IMR-90 (cell line): ENCODE measurements at regions not wholly inside any gene's neighbourhood (a gene's known extent, or its start where the extent isn't known, plus 50 kb on each side); places are given as distances from the start of the nearest gene placed in this dataset.

Experiments
- ATAC-seq: fragments of 200-7000 bp; cut with Tn5 transposase; 2 replicates; pipeline ENCODE4 v1.9.1; 2020; ENCODE audit warnings: low read depth, mild to moderate bottlenecking, moderate library complexity
- BruUV-seq: library from RNA; stranded (reverse); fragments of 400-500 nt; replicated peaks from 2 replicates; lab custom pipeline; 2021; lab: Mats Ljungman, UMichigan
- CTCF ChIA-PET: fragments of 300-600 bp; formaldehyde crosslinking; extraction: SDS; loops from one replicate; lab custom pipeline; 2021; ENCODE audit warnings: antibody characterized with exemption; lab: Yijun Ruan, JAX
- POLR2A ChIA-PET: fragments of 300-600 bp; sonication (Branson Sonifier 250); formaldehyde crosslinking; loops from one replicate; lab custom pipeline; 2022; ENCODE audit warnings: antibody characterized with exemption; ENCODE audit not compliant: unreplicated experiment; lab: Charles Lee
- DNase-seq: peaks from one replicate; pipeline ENCODE4 v3.0.0; 2013
- H2AFZ ChIP-seq: replicated peaks from 2 replicates; pipeline ENCODE3; 2013; ENCODE audit warnings: low read length, mild to moderate bottlenecking; ENCODE audit not compliant: poor library complexity
- H2AK5ac ChIP-seq: 2 replicates; pipeline ENCODE4 v1.6.1; 2013; ENCODE audit warnings: low read depth, low read length, inconsistent platforms
- H2AK9ac ChIP-seq: replicated peaks from 2 replicates; pipeline ENCODE3; 2013; ENCODE audit warnings: mild to moderate bottlenecking, low read depth, low read length, moderate library complexity; ENCODE audit not compliant: poor library complexity
- H2BK120ac ChIP-seq: 2 replicates; pipeline ENCODE4 v1.6.1; 2013; ENCODE audit warnings: low read depth, low read length, inconsistent platforms
- H2BK15ac ChIP-seq: 3 replicates; pipeline ENCODE4 v1.6.1; 2013; ENCODE audit warnings: low read depth, low read length, inconsistent platforms
- H2BK20ac ChIP-seq: 2 replicates; pipeline ENCODE4 v1.6.1; 2013; ENCODE audit warnings: low read depth, mild to moderate bottlenecking, inconsistent platforms, low read length, moderate library complexity
- H2BK5ac ChIP-seq: 2 replicates; pipeline ENCODE4 v1.6.1; 2013; ENCODE audit warnings: mild to moderate bottlenecking, low read depth, low read length, inconsistent platforms; ENCODE audit not compliant: poor library complexity, severe bottlenecking
- H3K14ac ChIP-seq: replicated peaks from 2 replicates; pipeline ENCODE4 v1.6.1; 2013; ENCODE audit warnings: low read depth, low read length, inconsistent platforms
- H3K18ac ChIP-seq: 2 replicates; pipeline ENCODE4 v1.6.1; 2013; ENCODE audit warnings: low read depth, low read length, control low read depth
- H3K23ac ChIP-seq: 2 replicates; pipeline ENCODE4 v1.6.1; 2013; ENCODE audit warnings: low read depth, low read length, inconsistent platforms
- H3K27ac ChIP-seq: 2 replicates; pipeline ENCODE4 v1.5.1; 2013; ENCODE audit warnings: mild to moderate bottlenecking, control low read depth, low read length; ENCODE audit not compliant: insufficient read depth
- H3K27me3 ChIP-seq: 2 replicates; pipeline ENCODE4 v1.6.1; 2013; ENCODE audit warnings: low read length; ENCODE audit not compliant: control insufficient read depth, insufficient read depth
- H3K36me3 ChIP-seq: 2 replicates; pipeline ENCODE4 v1.6.1; 2013; ENCODE audit warnings: low read length, mixed read lengths; ENCODE audit not compliant: control insufficient read depth, insufficient read depth
- H3K4ac ChIP-seq: 2 replicates; pipeline ENCODE4 v1.6.1; 2013; ENCODE audit warnings: low read depth, low read length, inconsistent platforms
- H3K4me1 ChIP-seq: 2 replicates; pipeline ENCODE4 v1.6.1; 2013; ENCODE audit warnings: low read length, mixed read lengths; ENCODE audit not compliant: control insufficient read depth, insufficient read depth
- H3K4me2 ChIP-seq: 2 replicates; pipeline ENCODE4 v1.6.1; 2013; ENCODE audit warnings: low read depth, mild to moderate bottlenecking, control low read depth, low read length, moderate library complexity
- H3K4me3 ChIP-seq: 2 replicates; pipeline ENCODE4 v1.5.1; 2013; ENCODE audit warnings: low read depth, mild to moderate bottlenecking, control low read depth, low read length, moderate library complexity; ENCODE audit not compliant: insufficient read depth
- H3K56ac ChIP-seq: 2 replicates; pipeline ENCODE4 v1.6.1; 2013; ENCODE audit warnings: low read length, inconsistent platforms; ENCODE audit not compliant: insufficient read depth; ENCODE audit errors: extremely low read depth
- H3K79me1 ChIP-seq, 2 experiments: 2 replicates each; pipeline ENCODE4 v1.6.1; 2013; ENCODE audit warnings: low read length in 2 of 2, inconsistent platforms in 1 of 2, low read depth in 1 of 2
- H3K9ac ChIP-seq: 2 replicates; pipeline ENCODE4 v1.6.1; 2013; ENCODE audit warnings: low read depth, low read length, control low read depth
- H3K9me1 ChIP-seq: 2 replicates; pipeline ENCODE4 v1.6.1; 2013; ENCODE audit warnings: low read length, inconsistent platforms; ENCODE audit not compliant: insufficient read depth
- H3K9me3 ChIP-seq: 2 replicates; pipeline ENCODE4 v1.6.1; 2013; ENCODE audit warnings: low read length; ENCODE audit not compliant: control insufficient read depth, insufficient read depth
- H4K20me1 ChIP-seq: 2 replicates; pipeline ENCODE4 v1.6.1; 2013; ENCODE audit warnings: low read length, inconsistent platforms; ENCODE audit not compliant: insufficient read depth
- H4K5ac ChIP-seq: 2 replicates; pipeline ENCODE4 v1.6.1; 2013; ENCODE audit warnings: mild to moderate bottlenecking, low read depth, low read length, control low read depth
- H4K8ac ChIP-seq, 2 experiments: 2 replicates each; pipeline ENCODE4 v1.6.1; 2013; ENCODE audit warnings: low read depth in 2 of 2, low read length in 2 of 2, control low read depth in 1 of 2, inconsistent platforms in 1 of 2
- H4K91ac ChIP-seq: 2 replicates; pipeline ENCODE4 v1.6.1; 2013; ENCODE audit warnings: low read depth, low read length, inconsistent platforms; ENCODE audit not compliant: insufficient read depth
- BHLHE40 ChIP-seq: fragments of 150-350 bp; IDR thresholded peaks from 2 replicates; pipeline ENCODE4 v1.6.1; 2016; ENCODE audit warnings: mild to moderate bottlenecking, low read depth, low read length
- CHD1 ChIP-seq: IDR thresholded peaks from 2 replicates; pipeline ENCODE4 v1.6.1; 2012; ENCODE audit warnings: low read depth, low read length, improper control_type of control experiment
- ELK1 ChIP-seq: fragments of 150-350 bp; IDR thresholded peaks from 2 replicates; pipeline ENCODE4 v1.6.1; 2016; ENCODE audit warnings: low read depth, mild to moderate bottlenecking, low read length, moderate library complexity, borderline replicate concordance
- MAFK ChIP-seq: IDR thresholded peaks from 2 replicates; pipeline ENCODE4 v1.6.1; 2012; ENCODE audit warnings: low read depth, low read length, improper control_type of control experiment
- NFE2L2 ChIP-seq: fragments of 150-350 bp; IDR thresholded peaks from 2 replicates; pipeline ENCODE4 v1.6.1; 2016; ENCODE audit warnings: low read depth, mild to moderate bottlenecking, low read length
- POLR2A ChIP-seq: IDR thresholded peaks from 2 replicates; pipeline ENCODE4 v1.6.1; 2012; ENCODE audit warnings: mild to moderate bottlenecking, low read depth, low read length
- RFX5 ChIP-seq: IDR thresholded peaks from 2 replicates; pipeline ENCODE4 v1.8.0; 2012; ENCODE audit warnings: low read depth, mild to moderate bottlenecking, low read length, moderate library complexity
- USF2 ChIP-seq: fragments of 150-350 bp; IDR thresholded peaks from 2 replicates; pipeline ENCODE4 v1.6.1; 2017; ENCODE audit warnings: mild to moderate bottlenecking, antibody characterized with exemption, low read length, low read depth
- WGBS, 2 experiments: methylation state at CpG; one replicate each; pipeline versions ENCODE4 v1.1.5 to v1.1.7; 2013; ENCODE audit warnings: missing lambda C conversion rate in 2 of 2; ENCODE audit not compliant: insufficient read length in 1 of 2; ENCODE audit errors: extremely low coverage in 2 of 2; 5-methylcytosine and 5-hydroxymethylcytosine counted together
- dilution Hi-C: fragments of 300-500 bp; cut with HindIII; formaldehyde crosslinking; loops from one replicate; pipeline ENCODE4 v1.14.3; 2018; ENCODE audit warnings: low sequenced_read_pairs; ENCODE audit not compliant: unreplicated experiment
- in situ Hi-C: fragments of 300-500 bp; cut with MboI; formaldehyde crosslinking; loops from 3 replicates; pipeline ENCODE4 v1.14.3; 2019; ENCODE audit warnings: low sequenced_read_pairs, inconsistent platforms, mixed read lengths
- intact Hi-C: fragments of 100-400 bp; cut with micrococcal nuclease; formaldehyde crosslinking; loops from 2 replicates; pipeline ENCODE4 v1.10.0; 2022
- TF ChIP-seq, protein P1 (sequence below): conservative IDR thresholded peaks from 2 replicates; pipeline ENCODE4 v1.5.1; 2012; ENCODE audit warnings: mild to moderate bottlenecking, low read depth, low read length, improper control_type of control experiment

GRCh38 chr17:63196772-63197335, 230.8 kb downstream of the TANC2 start:
- Histone ChIP-seq H3K27me3 (no peaks in the 10 kb centered on the region), H3K9ac (no peak overlapping the region), H3K23ac (no peak overlapping the region), H2BK20ac (no peak overlapping the region), H3K36me3 (peaks cover 10% of the 10 kb centered on the region), H4K5ac (no peak overlapping the region), H4K20me1 (no peaks in the 10 kb centered on the region), H3K4me2 (no peak overlapping the region), H2BK120ac (no peak overlapping the region), H3K79me1 (peaks cover 6 to 26% of the 10 kb centered on the region in 2 experiments; a peak in 3 of 4 replicates), H3K56ac (no peak overlapping the region), H2AK9ac (no peak overlapping the region), H2AK5ac (no peak overlapping the region), H3K4me3 (no peak overlapping the region), H3K27ac (no peak overlapping the region), H3K9me3 (no peaks in the 10 kb centered on the region), H3K4me1 (no peaks in the 10 kb centered on the region), H2BK5ac (no peak overlapping the region), H3K4ac (no peak overlapping the region), H3K14ac (no peak overlapping the region), H4K8ac (no peak overlapping the region), H3K9me1 (0 out of 2 replicates have a peak, but pooled peaks cover 3% of the 10 kb centered on the region), H2AFZ (no peak overlapping the region), H2BK15ac (no peak overlapping the region), H4K91ac (no peak overlapping the region), H3K18ac (no peak overlapping the region)
- no peak for DNase-seq
- in situ Hi-C loops = no loop called here
- dilution Hi-C loops = no loop called here
- no TSS peak for BruUV-seq
- no CpG with 5 or more reads among the region's 1 CpG for WGBS, 2 experiments
- no peak for TF ChIP-seq POLR2A
- TF ChIP-seq USF2 = no peak
- no peak for TF ChIP-seq NFE2L2
- TF ChIP-seq ELK1 = no peak
- TF ChIP-seq BHLHE40 = no peak
- TF ChIP-seq CHD1 = no peak
- no peak for TF ChIP-seq MAFK
- TF ChIP-seq, protein P1, sequence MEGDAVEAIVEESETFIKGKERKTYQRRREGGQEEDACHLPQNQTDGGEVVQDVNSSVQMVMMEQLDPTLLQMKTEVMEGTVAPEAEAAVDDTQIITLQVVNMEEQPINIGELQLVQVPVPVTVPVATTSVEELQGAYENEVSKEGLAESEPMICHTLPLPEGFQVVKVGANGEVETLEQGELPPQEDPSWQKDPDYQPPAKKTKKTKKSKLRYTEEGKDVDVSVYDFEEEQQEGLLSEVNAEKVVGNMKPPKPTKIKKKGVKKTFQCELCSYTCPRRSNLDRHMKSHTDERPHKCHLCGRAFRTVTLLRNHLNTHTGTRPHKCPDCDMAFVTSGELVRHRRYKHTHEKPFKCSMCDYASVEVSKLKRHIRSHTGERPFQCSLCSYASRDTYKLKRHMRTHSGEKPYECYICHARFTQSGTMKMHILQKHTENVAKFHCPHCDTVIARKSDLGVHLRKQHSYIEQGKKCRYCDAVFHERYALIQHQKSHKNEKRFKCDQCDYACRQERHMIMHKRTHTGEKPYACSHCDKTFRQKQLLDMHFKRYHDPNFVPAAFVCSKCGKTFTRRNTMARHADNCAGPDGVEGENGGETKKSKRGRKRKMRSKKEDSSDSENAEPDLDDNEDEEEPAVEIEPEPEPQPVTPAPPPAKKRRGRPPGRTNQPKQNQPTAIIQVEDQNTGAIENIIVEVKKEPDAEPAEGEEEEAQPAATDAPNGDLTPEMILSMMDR = no peak
- TF ChIP-seq RFX5 = no peak
- CTCF ChIA-PET = interaction anchor here (0.5 kb wide), 1 partner anchor 130 kb away, joined by 3 read pairs; no protein-coding TSS in a partner anchor
- intact Hi-C loops = no loop called here
- ATAC-seq = no peak
- POLR2A ChIA-PET = no interaction called here
